Mucosa of descending colon (tissue), 3 donors: ENCODE measurements at regions not wholly inside any gene's neighbourhood (a gene's known extent, or its start where the extent isn't known, plus 50 kb on each side); places are given as distances from the start of the nearest gene placed in this dataset.
"Not testable (repeated sequence)": the region's sequence is repeated elsewhere in the genome, so short reads cannot be mapped to it uniquely, and the experiment has no call there.

ENCODE experiments used
- ATAC-seq: fragments of 200-7000 bp; cut with Tn5 transposase; one replicate; pipeline ENCODE4 v1.9.1; 2020; ENCODE audit warnings: mild to moderate bottlenecking, moderate library complexity
- DNase-seq, 3 donors: peaks; one replicate each; pipeline ENCODE4 v3.0.0-alpha.2; 2020
- H3K36me3 ChIP-seq: fragments of 200-600 bp; one replicate; pipeline ENCODE4 v1.8.0; 2021; ENCODE audit warnings: low read depth, mild to moderate bottlenecking
- H3K4me1 ChIP-seq: fragments of 200-600 bp; one replicate; pipeline ENCODE4 v1.8.0; 2021; ENCODE audit warnings: low read depth, mild to moderate bottlenecking
- H3K4me3 ChIP-seq: fragments of 200-600 bp; one replicate; pipeline ENCODE4 v1.8.0; 2021; ENCODE audit warnings: mild to moderate bottlenecking
- H3K9me3 ChIP-seq: fragments of 200-600 bp; one replicate; pipeline ENCODE4 v1.8.0; 2021; ENCODE audit warnings: mild to moderate bottlenecking
- CTCF ChIP-seq: fragments of 200-600 bp; IDR thresholded peaks from one replicate; pipeline ENCODE4 v1.8.0; 2022; ENCODE audit warnings: antibody characterized with exemption, mild to moderate bottlenecking
- intact Hi-C, 2 donors: fragments of 100-400 bp; cut with DNase I in 1 of 2; cut with micrococcal nuclease in 1 of 2; formaldehyde crosslinking; loops; one replicate each; pipeline versions ENCODE4 v1.11.0 to v1.11.1; 2022; cut with DNase I, micrococcal nuclease
- donor health status: DM: no; HTN: no; CAD: no; lungs with moderate emphysema.
- donor health status: DM: no; HTN: no; CAD: no.
- donor health status: DM: no; HTN: yes; CAD: no.

- Histone ChIP-seq H3K4me1 (no peaks in the 10 kb centered on the region), H3K9me3 (no peaks in the 10 kb centered on the region), H3K36me3 (no peaks in the 10 kb centered on the region), H3K4me3 (no peak overlapping the region)
- ATAC-seq (no peak), DNase-seq (no peak)
- intact Hi-C loops = no loop called here
- TF ChIP-seq CTCF = no peak
Observed at GRCh38 chr21:35559829-35560225, 500.5 kb downstream of the SETD4 start.

GRCh38 chr21:35559128-35559828, 501.0 kb downstream of the SETD4 start:
- DNase-seq = no peak
- TF ChIP-seq CTCF = no peak
- no peak for ATAC-seq
- intact Hi-C loops = no loop called here
- H3K4me3 ChIP-seq = no peak overlapping the region
- H3K4me1 ChIP-seq = no peaks in the 10 kb centered on the region
- H3K9me3 ChIP-seq = no peaks in the 10 kb centered on the region
- H3K36me3 ChIP-seq = no peaks in the 10 kb centered on the region

- DNase-seq (no peak), ATAC-seq (no peak)
- Histone ChIP-seq H3K36me3 (no peaks in the 10 kb centered on the region), H3K4me3 (no peak overlapping the region), H3K4me1 (no peaks in the 10 kb centered on the region), H3K9me3 (no peaks in the 10 kb centered on the region)
- TF ChIP-seq CTCF = no peak
- intact Hi-C loops = no loop called here
Observed at GRCh38 chr21:35556536-35556935, 503.8 kb downstream of the SETD4 start.

- H3K36me3 ChIP-seq, DNase-seq, H3K9me3 ChIP-seq, H3K4me3 ChIP-seq, H3K4me1 ChIP-seq, ATAC-seq, intact Hi-C loops: not testable (repeated sequence)
Observed at GRCh38 chr21:35552483-35552882, 503.4 kb upstream of the RUNX1 start.

- no peak for ATAC-seq
- Histone ChIP-seq H3K36me3 (no peaks in the 10 kb centered on the region), H3K9me3 (no peaks in the 10 kb centered on the region), H3K4me3 (no peak overlapping the region), H3K4me1 (no peaks in the 10 kb centered on the region)
- no peak for TF ChIP-seq CTCF
- intact Hi-C loops = no loop called here
- no peak for DNase-seq
Observed at GRCh38 chr21:35548904-35549615, 500.0 kb upstream of the RUNX1 start.

- ATAC-seq = no peak
- no peak overlapping the region for H3K4me3 ChIP-seq
Observed at GRCh38 chr21:35547946-35548774, 499.1 kb upstream of the RUNX1 start.

More at GRCh38 chr21:35547946-35548774, 499.1 kb upstream of the RUNX1 start:
- Histone ChIP-seq H3K36me3 (no peaks in the 10 kb centered on the region), H3K9me3 (no peaks in the 10 kb centered on the region), H3K4me1 (no peaks in the 10 kb centered on the region)
- no peak for TF ChIP-seq CTCF
- DNase-seq = no peak
- intact Hi-C loops = no loop called here
